Liver (tissue), 8 donors: ENCODE measurements at regions not wholly inside any gene's neighbourhood (a gene's known extent, or its start where the extent isn't known, plus 50 kb on each side); places are given as distances from the start of the nearest gene placed in this dataset.

Experiments used
- DNase-seq: peaks from one replicate; pipeline ENCODE4 v3.0.0-alpha.2; 2017; ENCODE audit warnings: low spot score
- H3K27ac ChIP-seq, 2 donors: one replicate each; pipeline ENCODE4 v1.7.0; 2013; ENCODE audit warnings: inconsistent platforms in 2 of 2, low read length in 2 of 2, control low read depth in 1 of 2, low read depth in 1 of 2, mild to moderate bottlenecking in 1 of 2
- H3K27me3 ChIP-seq, 4 donors: one replicate each; pipeline versions ENCODE4 v1.6.1 to v1.7.0; 2013; ENCODE audit warnings: low read length in 3 of 4, inconsistent platforms in 1 of 4, mild to moderate bottlenecking in 1 of 4, moderate library complexity in 1 of 4; ENCODE audit not compliant: control insufficient read depth in 4 of 4, insufficient read depth in 4 of 4
- H3K36me3 ChIP-seq, 4 donors: one replicate each; pipeline versions ENCODE4 v1.6.1 to v1.7.0; 2013; ENCODE audit warnings: low read length in 3 of 4, mild to moderate bottlenecking in 3 of 4, low read depth in 1 of 4, moderate library complexity in 1 of 4; ENCODE audit not compliant: control insufficient read depth in 4 of 4, insufficient read depth in 3 of 4
- H3K4me1 ChIP-seq, 4 donors: one replicate each; pipeline versions ENCODE4 v1.6.1 to v1.7.0; 2013; ENCODE audit warnings: low read length in 3 of 4, mild to moderate bottlenecking in 3 of 4, moderate library complexity in 1 of 4; ENCODE audit not compliant: control insufficient read depth in 4 of 4, insufficient read depth in 4 of 4
- H3K4me3 ChIP-seq, 3 donors: one replicate each; pipeline versions ENCODE4 v1.6.1 to v1.7.0; 2013; ENCODE audit warnings: low read length in 3 of 3, control low read depth in 1 of 3, low read depth in 1 of 3, mild to moderate bottlenecking in 1 of 3
- H3K9ac ChIP-seq, 2 donors: one replicate each; pipeline ENCODE4 v1.7.0; 2013; ENCODE audit warnings: low read length in 2 of 2, mild to moderate bottlenecking in 2 of 2, moderate library complexity in 2 of 2, control low read depth in 1 of 2, low read depth in 1 of 2
- H3K9me3 ChIP-seq, 4 donors: one replicate each; pipeline versions ENCODE4 v1.6.1 to v1.7.0; 2013; ENCODE audit warnings: low read length in 3 of 4; ENCODE audit not compliant: control insufficient read depth in 4 of 4
- EGR1 ChIP-seq, 2 donors: IDR thresholded peaks; 2 replicates each; pipeline ENCODE4 v1.6.1; 2016 to 2018; ENCODE audit warnings: antibody characterized with exemption in 2 of 2, low read depth in 2 of 2
- FOXA2 ChIP-seq: IDR thresholded peaks from 2 replicates; pipeline ENCODE4 v1.6.1; 2016; ENCODE audit warnings: antibody characterized with exemption
- NR2F2 ChIP-seq: IDR thresholded peaks from 2 replicates; pipeline ENCODE4 v1.6.1; 2016; ENCODE audit warnings: antibody characterized with exemption
- RAD21 ChIP-seq, 2 donors: IDR thresholded peaks; 2 replicates each; pipeline ENCODE4 v1.6.1; 2016; ENCODE audit warnings: antibody characterized with exemption in 2 of 2, mild to moderate bottlenecking in 2 of 2
- WGBS: extraction: QIAGEN DNeasy Blood & Tissue Kit; methylation state at CpG from one replicate; pipeline ENCODE4 v1.1.7; 2013; 5-methylcytosine and 5-hydroxymethylcytosine counted together
- TF ChIP-seq, protein P1 (sequence below): IDR thresholded peaks from 2 replicates; pipeline ENCODE4 v1.6.1; 2016; ENCODE audit warnings: antibody characterized with exemption
- TF ChIP-seq, protein P2 (sequence below): fragments of 150-350 bp; IDR thresholded peaks from 2 replicates; pipeline ENCODE4 v1.5.1; 2017; ENCODE audit warnings: improper control_type of control experiment, low read depth, low read length; ENCODE audit not compliant: missing input control
- TF ChIP-seq, protein P3 (sequence below): IDR thresholded peaks from 2 replicates; pipeline ENCODE4 v1.6.1; 2016; ENCODE audit warnings: antibody characterized with exemption, mild to moderate bottlenecking
- donor health status: healthy.
- donor health status: healthy.
- donor health status: healthy.
- donor health status: healthy.
- donor health status: healthy.

DNA sequence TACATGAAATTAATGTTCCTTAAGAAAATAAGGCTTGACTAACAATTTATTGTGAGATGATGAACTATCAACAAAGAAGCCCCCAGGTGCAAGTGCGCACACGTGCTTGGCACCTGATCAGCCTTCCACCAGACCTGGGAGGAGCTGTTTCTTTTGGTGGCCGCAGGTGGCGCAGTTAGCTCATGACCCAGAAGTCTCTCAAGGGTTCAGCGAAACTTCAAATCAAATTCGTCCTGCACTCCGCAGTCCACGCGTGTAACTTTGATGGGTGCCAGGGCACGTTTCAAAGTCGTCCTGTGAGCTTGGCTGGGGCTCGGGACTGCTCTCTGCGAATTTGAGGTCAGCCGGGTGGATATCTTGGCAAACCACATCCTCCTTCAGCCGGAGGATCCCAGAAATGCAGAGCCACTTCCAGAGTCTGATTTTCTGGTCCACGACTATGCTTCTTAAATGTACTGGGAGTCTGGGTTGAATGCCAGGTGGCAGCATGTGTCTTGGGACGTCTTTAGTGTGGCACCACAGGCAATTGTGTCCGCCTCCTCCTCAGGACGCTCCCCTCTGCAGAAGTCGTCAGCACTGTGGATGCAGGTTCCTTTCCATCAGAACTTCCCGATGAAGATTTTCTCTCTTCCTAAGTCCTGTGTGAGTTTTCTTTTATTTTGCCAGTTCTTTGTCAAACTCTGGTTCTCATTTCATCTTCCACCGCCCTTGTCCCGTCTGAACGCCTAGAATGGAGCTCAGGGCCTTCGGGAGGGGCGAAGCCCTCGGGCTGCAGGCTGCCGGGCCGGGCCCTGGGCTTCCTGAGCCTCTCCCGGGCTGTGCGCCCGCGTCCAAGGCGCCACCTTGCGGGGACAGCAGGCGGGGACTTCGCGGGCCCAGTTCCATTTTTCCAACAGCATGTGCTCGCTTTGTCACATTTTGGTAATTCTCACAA, 61.3 kb upstream of the RAPGEF4 start:
- H3K9me3 ChIP-seq = no peaks in the 10 kb centered on the region
- no peaks in the 10 kb centered on the region for H3K27me3 ChIP-seq
- H3K4me1 ChIP-seq = peaks cover 0 to 14% (median 4%) of the 10 kb centered on the region in 4 donors
- no peak overlapping the region for H3K9ac ChIP-seq
- no peaks in the 10 kb centered on the region for H3K36me3 ChIP-seq
- 53% methylated on average over 39 of the region's 39 CpGs for WGBS
- H3K4me3 ChIP-seq = no peak overlapping the region
- peak; percentile 61 for DNase-seq
- no peak overlapping the region for H3K27ac ChIP-seq
- TF ChIP-seq, protein P1, sequence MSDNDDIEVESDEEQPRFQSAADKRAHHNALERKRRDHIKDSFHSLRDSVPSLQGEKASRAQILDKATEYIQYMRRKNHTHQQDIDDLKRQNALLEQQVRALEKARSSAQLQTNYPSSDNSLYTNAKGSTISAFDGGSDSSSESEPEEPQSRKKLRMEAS = no peak
- TF ChIP-seq RAD21 (IDR thresholded peaks at IDR 0.05) = peak; percentile 78 to 91
- TF ChIP-seq, protein P2, sequence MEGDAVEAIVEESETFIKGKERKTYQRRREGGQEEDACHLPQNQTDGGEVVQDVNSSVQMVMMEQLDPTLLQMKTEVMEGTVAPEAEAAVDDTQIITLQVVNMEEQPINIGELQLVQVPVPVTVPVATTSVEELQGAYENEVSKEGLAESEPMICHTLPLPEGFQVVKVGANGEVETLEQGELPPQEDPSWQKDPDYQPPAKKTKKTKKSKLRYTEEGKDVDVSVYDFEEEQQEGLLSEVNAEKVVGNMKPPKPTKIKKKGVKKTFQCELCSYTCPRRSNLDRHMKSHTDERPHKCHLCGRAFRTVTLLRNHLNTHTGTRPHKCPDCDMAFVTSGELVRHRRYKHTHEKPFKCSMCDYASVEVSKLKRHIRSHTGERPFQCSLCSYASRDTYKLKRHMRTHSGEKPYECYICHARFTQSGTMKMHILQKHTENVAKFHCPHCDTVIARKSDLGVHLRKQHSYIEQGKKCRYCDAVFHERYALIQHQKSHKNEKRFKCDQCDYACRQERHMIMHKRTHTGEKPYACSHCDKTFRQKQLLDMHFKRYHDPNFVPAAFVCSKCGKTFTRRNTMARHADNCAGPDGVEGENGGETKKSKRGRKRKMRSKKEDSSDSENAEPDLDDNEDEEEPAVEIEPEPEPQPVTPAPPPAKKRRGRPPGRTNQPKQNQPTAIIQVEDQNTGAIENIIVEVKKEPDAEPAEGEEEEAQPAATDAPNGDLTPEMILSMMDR = peak; percentile 73

DNA sequence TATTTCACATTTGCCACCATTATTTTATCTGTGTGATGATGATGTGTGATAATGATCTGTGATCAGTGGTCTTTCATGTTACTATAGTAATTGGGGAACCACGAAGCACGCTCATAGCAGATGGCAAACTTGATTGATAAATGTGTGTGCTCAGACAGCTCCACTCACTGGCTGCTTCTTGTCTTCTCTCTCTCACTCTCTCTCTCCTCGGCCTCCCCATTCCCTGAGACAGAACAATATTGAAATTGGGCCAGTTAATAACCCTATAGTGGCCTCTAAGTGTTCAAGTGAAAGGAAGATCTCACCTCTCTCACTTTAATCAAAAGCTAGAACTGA, 60.7 kb upstream of the RAPGEF4 start:
- no peaks in the 10 kb centered on the region for H3K36me3 ChIP-seq
- WGBS = 51% methylated on average over 3 of the region's 3 CpGs
- no peak overlapping the region for H3K9ac ChIP-seq
- no peaks in the 10 kb centered on the region for H3K9me3 ChIP-seq
- H3K27me3 ChIP-seq = no peaks in the 10 kb centered on the region
- no peak overlapping the region for H3K27ac ChIP-seq
- peaks cover 0 to 14% (median 4%) of the 10 kb centered on the region in 4 donors for H3K4me1 ChIP-seq
- H3K4me3 ChIP-seq = no peak overlapping the region
- no peak for DNase-seq
- TF ChIP-seq RAD21 (IDR thresholded peaks at IDR 0.05) = peak in 1 of 2 donors; percentile 28
- TF ChIP-seq, protein P1 = no peak

DNA sequence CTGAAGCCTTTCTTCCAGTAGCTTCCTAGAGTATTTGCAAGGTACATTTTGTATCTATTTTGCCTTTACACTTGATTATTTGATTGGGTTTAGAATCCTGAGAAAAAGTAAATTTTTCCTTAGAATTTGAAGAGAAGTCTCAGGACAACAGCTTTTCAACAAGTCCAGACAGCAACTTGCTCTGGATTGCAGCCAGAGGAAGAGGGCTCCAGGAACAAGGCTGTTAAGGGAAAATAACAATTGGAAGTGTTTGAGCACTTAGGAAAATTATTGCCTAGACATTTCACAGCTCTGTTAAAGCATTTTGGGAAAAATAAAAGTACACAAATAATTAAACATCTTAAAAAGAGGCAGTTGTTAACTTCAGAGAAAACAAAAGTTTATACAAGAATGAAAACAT, 58.3 kb upstream of the RAPGEF4 start:
- no peak for DNase-seq
- Histone ChIP-seq H3K4me3 (no peak overlapping the region), H3K27ac (no peak overlapping the region), H3K9ac (no peak overlapping the region), H3K27me3 (no peaks in the 10 kb centered on the region), H3K36me3 (no peaks in the 10 kb centered on the region), H3K9me3 (no peaks in the 10 kb centered on the region), H3K4me1 (peaks cover 0 to 14% (median 4%) of the 10 kb centered on the region in 4 donors)
- TF ChIP-seq FOXA2 (no peak), EGR1 (IDR thresholded peaks at IDR 0.05; ENCODE audit: low read depth in 2 of 2) (no peak), NR2F2 (no peak)
- TF ChIP-seq, protein P3, sequence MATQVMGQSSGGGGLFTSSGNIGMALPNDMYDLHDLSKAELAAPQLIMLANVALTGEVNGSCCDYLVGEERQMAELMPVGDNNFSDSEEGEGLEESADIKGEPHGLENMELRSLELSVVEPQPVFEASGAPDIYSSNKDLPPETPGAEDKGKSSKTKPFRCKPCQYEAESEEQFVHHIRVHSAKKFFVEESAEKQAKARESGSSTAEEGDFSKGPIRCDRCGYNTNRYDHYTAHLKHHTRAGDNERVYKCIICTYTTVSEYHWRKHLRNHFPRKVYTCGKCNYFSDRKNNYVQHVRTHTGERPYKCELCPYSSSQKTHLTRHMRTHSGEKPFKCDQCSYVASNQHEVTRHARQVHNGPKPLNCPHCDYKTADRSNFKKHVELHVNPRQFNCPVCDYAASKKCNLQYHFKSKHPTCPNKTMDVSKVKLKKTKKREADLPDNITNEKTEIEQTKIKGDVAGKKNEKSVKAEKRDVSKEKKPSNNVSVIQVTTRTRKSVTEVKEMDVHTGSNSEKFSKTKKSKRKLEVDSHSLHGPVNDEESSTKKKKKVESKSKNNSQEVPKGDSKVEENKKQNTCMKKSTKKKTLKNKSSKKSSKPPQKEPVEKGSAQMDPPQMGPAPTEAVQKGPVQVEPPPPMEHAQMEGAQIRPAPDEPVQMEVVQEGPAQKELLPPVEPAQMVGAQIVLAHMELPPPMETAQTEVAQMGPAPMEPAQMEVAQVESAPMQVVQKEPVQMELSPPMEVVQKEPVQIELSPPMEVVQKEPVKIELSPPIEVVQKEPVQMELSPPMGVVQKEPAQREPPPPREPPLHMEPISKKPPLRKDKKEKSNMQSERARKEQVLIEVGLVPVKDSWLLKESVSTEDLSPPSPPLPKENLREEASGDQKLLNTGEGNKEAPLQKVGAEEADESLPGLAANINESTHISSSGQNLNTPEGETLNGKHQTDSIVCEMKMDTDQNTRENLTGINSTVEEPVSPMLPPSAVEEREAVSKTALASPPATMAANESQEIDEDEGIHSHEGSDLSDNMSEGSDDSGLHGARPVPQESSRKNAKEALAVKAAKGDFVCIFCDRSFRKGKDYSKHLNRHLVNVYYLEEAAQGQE = no peak
